Thyroid gland (tissue), 4 donors: ENCODE measurements at regions not wholly inside any gene's neighbourhood (a gene's known extent, or its start where the extent isn't known, plus 50 kb on each side); places are given as distances from the start of the nearest gene placed in this dataset.

Experiments
- POLR2A ChIP-seq, 2 donors: fragments of 450-650 bp; IDR thresholded peaks; one replicate each; pipeline ENCODE4 v1.6.1; 2017; ENCODE audit warnings: antibody characterized with exemption in 2 of 2, mild to moderate bottlenecking in 2 of 2, moderate library complexity in 1 of 2
- TF ChIP-seq, protein P1 (sequence below), 6 experiments: fragments of 200-600 bp in 3 of 6; fragments of 450-650 bp in 3 of 6; sonication (generic) in 3 of 6; IDR thresholded peaks; one replicate each; pipeline ENCODE4 v1.5.1; 2016 to 2019; ENCODE audit warnings: antibody characterized with exemption in 6 of 6, mild to moderate bottlenecking in 2 of 6, inconsistent platforms in 1 of 6, moderate library complexity in 1 of 6

DNA sequence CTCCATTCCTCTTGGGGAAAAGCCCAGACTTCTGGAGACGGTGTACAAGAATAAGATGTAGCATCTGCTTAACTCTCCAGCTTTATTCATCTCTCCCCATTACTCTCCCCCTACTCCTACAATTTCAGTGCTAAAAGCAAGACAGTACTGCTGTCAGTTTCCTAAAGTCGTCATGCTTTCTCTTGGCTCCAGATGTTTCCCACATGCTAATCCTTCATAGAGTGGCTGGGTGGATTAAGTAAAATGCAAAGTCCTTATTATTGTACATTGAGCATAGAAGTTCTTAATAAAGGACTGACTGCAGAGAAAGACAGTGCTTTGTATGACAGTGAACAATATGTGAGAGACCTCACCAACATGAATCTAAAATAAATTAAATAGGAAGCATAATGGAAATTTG, 142.2 kb upstream of the UBASH3B start:
- TF ChIP-seq POLR2A (IDR thresholded peaks at IDR 0.05): no peak
- TF ChIP-seq, protein P1, sequence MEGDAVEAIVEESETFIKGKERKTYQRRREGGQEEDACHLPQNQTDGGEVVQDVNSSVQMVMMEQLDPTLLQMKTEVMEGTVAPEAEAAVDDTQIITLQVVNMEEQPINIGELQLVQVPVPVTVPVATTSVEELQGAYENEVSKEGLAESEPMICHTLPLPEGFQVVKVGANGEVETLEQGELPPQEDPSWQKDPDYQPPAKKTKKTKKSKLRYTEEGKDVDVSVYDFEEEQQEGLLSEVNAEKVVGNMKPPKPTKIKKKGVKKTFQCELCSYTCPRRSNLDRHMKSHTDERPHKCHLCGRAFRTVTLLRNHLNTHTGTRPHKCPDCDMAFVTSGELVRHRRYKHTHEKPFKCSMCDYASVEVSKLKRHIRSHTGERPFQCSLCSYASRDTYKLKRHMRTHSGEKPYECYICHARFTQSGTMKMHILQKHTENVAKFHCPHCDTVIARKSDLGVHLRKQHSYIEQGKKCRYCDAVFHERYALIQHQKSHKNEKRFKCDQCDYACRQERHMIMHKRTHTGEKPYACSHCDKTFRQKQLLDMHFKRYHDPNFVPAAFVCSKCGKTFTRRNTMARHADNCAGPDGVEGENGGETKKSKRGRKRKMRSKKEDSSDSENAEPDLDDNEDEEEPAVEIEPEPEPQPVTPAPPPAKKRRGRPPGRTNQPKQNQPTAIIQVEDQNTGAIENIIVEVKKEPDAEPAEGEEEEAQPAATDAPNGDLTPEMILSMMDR (IDR thresholded peaks at IDR 0.05): no peak
